ENCODE measurements at regions not wholly inside any gene's neighbourhood (a gene's known extent, or its start where the extent isn't known, plus 50 kb on each side); places are given as distances from the start of the nearest gene placed in this dataset.

DNA sequence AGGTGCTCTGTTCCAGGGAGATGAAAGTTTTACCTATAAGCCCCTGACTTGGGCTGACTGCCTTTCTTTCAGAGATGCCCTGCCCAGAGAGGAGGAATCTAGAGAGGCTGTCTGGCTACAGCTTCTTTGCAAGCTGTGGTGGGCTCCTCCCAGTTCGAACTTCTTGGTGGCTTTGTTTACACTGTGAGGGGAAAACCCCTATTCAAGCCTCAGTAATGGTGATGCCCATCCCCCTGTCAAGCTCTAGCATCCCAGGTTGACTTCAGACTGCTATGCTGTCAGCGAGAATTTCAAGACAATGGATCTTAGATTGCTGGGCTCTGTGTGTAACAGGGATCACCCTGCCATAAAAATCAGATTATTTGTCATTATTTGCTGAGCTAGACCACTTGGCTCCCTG lies 377.6 kb downstream of the FLRT2 start:
- H3K27me3 Mint-ChIP-seq: no peaks in the 10 kb centered on the region
- DNase-seq: no peak
- no peak for ATAC-seq (ENCODE audit: poor library complexity)

DNA sequence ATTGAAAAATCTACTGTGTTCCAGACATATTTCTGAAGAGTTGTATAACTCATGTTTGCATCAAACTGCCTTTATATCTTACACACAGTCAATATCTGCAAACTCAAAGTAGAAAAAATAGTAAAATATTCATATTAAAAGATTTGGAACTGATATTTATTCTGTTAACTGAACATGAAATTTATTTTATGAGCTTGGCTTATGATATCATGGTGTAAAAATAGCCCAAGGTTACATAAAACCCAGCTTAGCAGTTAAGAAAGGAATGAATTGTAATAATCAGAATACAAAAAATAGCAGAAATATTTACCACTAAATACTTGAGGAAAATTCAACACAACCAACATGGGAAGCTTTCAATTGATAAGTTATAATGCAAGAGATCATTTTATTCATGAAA lies 367.9 kb downstream of the FLRT2 start:
- no peak overlapping the region for H3K27ac ChIP-seq (ENCODE audit: low read depth in 1 of 2, low read length in 2 of 2)
- Mint-ChIP-seq H3K4me1 (ENCODE audit: low read depth) (no peaks in the 10 kb centered on the region), H3K36me3 (ENCODE audit: low read depth) (no peaks in the 10 kb centered on the region), H3K27me3 (peaks cover 4% of the 10 kb centered on the region), H3K9me3 (no peaks in the 10 kb centered on the region), H3K27ac (no peak overlapping the region), H3K4me3 (no peak overlapping the region)
- POLR2A ChIA-PET: no interaction called here
- no peak for ATAC-seq (ENCODE audit: poor library complexity)
- DNase-seq: no peak
- no peaks in the 10 kb centered on the region for H3K4me1 ChIP-seq (ENCODE audit: insufficient read depth, low read length)
- no peaks in the 10 kb centered on the region for H3K36me3 ChIP-seq (ENCODE audit: insufficient read depth, low read length)
- CTCF ChIA-PET: no interaction called here
- intact Hi-C loops (cut with DNase I, micrococcal nuclease): no loop called here
- H3K9me3 ChIP-seq (ENCODE audit: control insufficient read depth in 1 of 2, insufficient read depth in 1 of 2, low read length in 2 of 2): no peaks in the 10 kb centered on the region
- H3K27me3 ChIP-seq (ENCODE audit: control insufficient read depth in 1 of 2, insufficient read depth in 2 of 2, low read length in 2 of 2): no peaks in the 10 kb centered on the region
- no peak overlapping the region for H3K4me3 ChIP-seq (ENCODE audit: low read length)
- no peak for TF ChIP-seq CTCF (IDR thresholded peaks at IDR 0.05)

More for the DNA sequence above, 377.6 kb downstream of the FLRT2 start:
- no peaks in the 10 kb centered on the region for H3K36me3 Mint-ChIP-seq (ENCODE audit: low read depth)
- POLR2A ChIA-PET: no interaction called here
- no peaks in the 10 kb centered on the region for H3K36me3 ChIP-seq (ENCODE audit: insufficient read depth, low read length)
- H3K9me3 ChIP-seq (ENCODE audit: control insufficient read depth in 1 of 2, insufficient read depth in 1 of 2, low read length in 2 of 2): no peaks in the 10 kb centered on the region
- H3K27me3 ChIP-seq (ENCODE audit: control insufficient read depth in 1 of 2, insufficient read depth in 2 of 2, low read length in 2 of 2): peaks cover 0 to 3% of the 10 kb centered on the region in 2 experiments
- H3K4me3 Mint-ChIP-seq: no peak overlapping the region
- H3K4me3 ChIP-seq (ENCODE audit: low read length): no peak overlapping the region
- intact Hi-C loops (cut with DNase I, micrococcal nuclease): no loop called here
- CTCF ChIA-PET: no interaction called here
- H3K4me1 Mint-ChIP-seq (ENCODE audit: low read depth): no peaks in the 10 kb centered on the region
- H3K27ac ChIP-seq (ENCODE audit: low read depth in 1 of 2, low read length in 2 of 2): no peak overlapping the region
- no peaks in the 10 kb centered on the region for H3K9me3 Mint-ChIP-seq
- no peak overlapping the region for H3K27ac Mint-ChIP-seq
- TF ChIP-seq CTCF (IDR thresholded peaks at IDR 0.05): no peak
- no peaks in the 10 kb centered on the region for H3K4me1 ChIP-seq (ENCODE audit: insufficient read depth, low read length)

DNA sequence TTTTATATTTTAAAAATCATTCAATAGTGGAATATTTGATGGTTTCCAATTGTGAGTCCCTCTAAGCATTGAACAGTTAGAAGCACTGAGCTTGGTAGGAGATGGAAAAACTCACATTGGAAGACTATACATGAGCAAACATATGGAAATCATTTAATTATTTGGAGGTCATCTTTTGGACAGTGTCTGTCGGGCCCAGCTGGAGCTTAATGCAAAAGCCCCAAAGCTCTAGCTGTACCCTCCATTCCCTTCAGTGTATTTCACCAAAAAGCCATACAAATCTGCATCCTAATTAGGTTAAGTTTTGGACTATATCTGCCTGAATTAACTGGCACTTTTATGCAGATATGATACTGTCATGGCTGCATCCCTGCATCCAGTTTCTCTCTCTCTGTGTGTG lies 365.7 kb downstream of the FLRT2 start:
- CTCF ChIA-PET: no interaction called here

More for the DNA sequence above, 365.7 kb downstream of the FLRT2 start:
- TF ChIP-seq CTCF (IDR thresholded peaks at IDR 0.05): no peak
- Histone ChIP-seq H3K4me3 (ENCODE audit: low read length) (no peak overlapping the region), H3K4me1 (ENCODE audit: insufficient read depth, low read length) (no peaks in the 10 kb centered on the region), H3K27ac (ENCODE audit: low read depth in 1 of 2, low read length in 2 of 2) (no peak overlapping the region), H3K36me3 (ENCODE audit: insufficient read depth, low read length) (no peaks in the 10 kb centered on the region), H3K9me3 (ENCODE audit: control insufficient read depth in 1 of 2, insufficient read depth in 1 of 2, low read length in 2 of 2) (no peaks in the 10 kb centered on the region), H3K27me3 (ENCODE audit: control insufficient read depth in 1 of 2, insufficient read depth in 2 of 2, low read length in 2 of 2) (no peaks in the 10 kb centered on the region)
- Mint-ChIP-seq H3K4me1 (ENCODE audit: low read depth) (no peaks in the 10 kb centered on the region), H3K27ac (no peak overlapping the region), H3K4me3 (no peak overlapping the region), H3K9me3 (no peaks in the 10 kb centered on the region), H3K27me3 (no peaks in the 10 kb centered on the region), H3K36me3 (ENCODE audit: low read depth) (no peaks in the 10 kb centered on the region)
- intact Hi-C loops (cut with DNase I, micrococcal nuclease): no loop called here
- DNase-seq (no peak), ATAC-seq (ENCODE audit: poor library complexity) (no peak)
- POLR2A ChIA-PET: no interaction called here
